HG02870 (cell line): ENCODE measurements at regions not wholly inside any gene's neighbourhood (a gene's known extent, or its start where the extent isn't known, plus 50 kb on each side); places are given as distances from the start of the nearest gene placed in this dataset.
A peak's percentile ranks its signal among the peaks of the same experiment; 100 is the strongest.
"Not testable (repeated sequence)": the region's sequence is repeated elsewhere in the genome, so short reads cannot be mapped to it uniquely, and the experiment has no call there.

Experiments
- ATAC-seq: cut with Tn5 transposase; IDR thresholded peaks from one replicate; pipeline ENCODE4 v1.9.1; 2021; ENCODE audit warnings: mild to moderate bottlenecking, moderate library complexity; ENCODE audit not compliant: unreplicated experiment

DNA sequence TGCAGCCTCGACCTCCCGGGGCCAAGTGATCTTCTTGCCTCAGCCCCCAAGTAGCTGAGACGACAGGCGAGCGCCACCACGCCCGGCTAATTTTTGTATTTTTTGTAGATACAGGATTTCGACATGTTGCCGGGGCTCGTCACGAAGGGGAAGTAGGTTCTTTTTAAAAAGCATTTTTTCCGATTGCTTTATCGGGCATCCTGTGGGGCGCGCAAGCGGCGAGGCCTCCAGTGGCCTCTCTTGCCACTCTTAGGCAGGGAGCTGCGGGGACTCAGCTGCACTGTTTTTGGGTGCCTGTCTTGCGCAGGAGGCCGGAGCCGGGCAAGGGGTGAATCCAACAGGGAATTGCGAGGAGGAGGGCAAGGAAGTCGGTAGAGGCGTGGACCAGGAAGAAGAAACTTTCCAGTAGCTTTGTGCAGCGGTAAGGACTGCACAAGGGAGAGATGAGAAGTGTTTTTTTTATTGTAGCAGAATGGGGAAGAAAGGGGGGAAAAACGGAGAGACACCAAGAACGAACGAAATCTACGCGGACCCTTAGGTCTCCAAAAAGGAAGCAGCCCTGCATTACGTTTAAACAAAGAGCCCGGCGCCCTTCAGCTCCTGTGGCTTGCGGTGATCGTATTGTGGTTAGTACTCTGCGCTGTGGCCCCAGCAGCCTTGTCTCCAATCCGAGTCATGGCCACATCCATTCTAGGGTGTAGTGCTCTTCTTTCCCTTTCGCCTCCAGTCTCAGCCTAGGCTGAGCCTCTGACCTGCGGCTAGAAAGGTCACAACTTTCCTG, 164.8 kb downstream of the PPIAL4G start:
- peak; percentile 67 for ATAC-seq

DNA sequence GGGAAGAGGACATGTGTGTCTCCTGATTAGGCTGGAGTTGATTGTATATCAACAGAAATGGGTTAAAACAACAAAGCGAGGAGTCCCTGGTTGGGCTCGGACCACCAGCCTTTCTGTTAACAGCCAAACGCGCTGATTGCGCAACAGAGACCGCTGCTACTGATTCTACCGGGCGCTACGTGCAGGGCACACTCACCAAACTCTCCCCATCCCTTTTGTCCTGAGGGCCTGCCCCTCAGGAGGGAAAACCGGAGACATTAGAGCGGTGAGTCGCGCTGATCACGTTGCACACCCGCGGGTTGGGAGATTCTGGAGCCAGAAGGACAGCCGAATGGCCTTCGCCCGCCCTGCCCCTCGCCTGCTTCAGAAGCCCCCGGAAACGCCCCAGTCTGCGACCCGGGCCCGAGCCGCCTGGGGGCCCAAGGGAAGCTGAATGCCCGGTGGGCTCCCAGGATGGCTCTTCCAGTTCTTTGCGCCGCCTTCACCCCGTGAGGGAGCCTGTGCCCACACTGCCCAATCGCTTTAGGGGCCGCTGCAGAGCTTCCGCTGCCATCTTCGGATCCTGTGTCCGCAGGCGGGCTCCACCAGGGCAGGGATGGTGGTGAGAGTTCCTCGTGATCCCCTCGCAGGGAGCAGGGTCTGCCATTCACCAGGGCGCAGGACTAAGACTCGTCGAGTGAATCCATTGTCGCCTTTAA, 165.4 kb upstream of the NBPF11 start:
- ATAC-seq, result no peak

DNA sequence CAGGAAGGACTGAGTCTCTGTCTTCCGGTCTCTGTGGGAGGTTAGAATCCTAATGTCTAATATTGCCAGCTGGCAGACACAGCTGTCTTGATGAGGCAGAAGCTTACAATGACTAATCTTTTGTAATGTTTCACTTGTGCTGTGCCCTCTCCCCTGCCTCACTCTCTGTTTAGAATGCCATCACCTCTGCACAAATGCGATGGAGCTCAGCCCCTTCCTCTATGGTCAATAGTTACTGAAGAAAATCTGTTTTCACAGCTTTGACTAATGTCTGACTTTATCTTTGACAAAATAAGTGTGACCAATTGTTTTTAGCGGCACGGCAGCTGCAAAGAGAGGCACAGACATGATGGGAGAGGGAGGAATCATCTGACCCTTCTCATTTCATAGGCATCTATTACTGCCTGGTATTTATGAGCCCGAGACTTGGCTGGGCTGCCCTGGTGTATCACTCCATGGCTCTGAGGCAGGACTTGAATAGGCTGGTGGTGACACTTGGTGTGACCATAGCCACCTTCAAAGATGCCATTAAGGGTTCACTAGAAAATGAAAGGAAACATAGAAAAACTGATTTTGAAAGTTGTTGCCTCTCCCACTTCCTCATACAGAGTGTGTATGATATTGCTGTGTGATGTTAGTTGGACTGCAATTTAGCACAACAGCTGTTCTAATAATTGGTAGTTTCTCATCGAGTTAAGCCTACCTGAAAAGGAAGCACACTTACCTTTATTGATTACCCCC, 163.2 kb upstream of the NBPF11 start:
- ATAC-seq, result peak; percentile 60

DNA sequence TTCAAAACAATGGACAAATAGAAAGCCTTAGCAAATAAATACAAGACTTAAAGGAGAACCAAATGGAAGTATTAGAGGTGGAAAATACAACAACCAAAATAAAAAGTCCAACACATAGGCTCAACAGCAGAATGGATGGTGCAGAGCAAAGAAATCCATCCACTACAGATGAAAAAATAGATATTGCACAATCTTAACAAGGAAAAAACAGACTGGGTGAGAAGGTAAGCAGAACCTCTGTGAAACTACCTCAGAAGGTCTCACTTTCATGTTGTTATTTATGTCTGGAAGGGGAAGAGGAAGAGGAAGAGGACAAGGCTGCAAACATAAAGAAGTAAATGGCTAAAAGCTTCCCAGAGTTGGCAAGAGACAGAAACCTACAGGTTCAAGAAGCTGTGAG, 158.7 kb upstream of the NBPF11 start:
- ATAC-seq, result no peak

DNA sequence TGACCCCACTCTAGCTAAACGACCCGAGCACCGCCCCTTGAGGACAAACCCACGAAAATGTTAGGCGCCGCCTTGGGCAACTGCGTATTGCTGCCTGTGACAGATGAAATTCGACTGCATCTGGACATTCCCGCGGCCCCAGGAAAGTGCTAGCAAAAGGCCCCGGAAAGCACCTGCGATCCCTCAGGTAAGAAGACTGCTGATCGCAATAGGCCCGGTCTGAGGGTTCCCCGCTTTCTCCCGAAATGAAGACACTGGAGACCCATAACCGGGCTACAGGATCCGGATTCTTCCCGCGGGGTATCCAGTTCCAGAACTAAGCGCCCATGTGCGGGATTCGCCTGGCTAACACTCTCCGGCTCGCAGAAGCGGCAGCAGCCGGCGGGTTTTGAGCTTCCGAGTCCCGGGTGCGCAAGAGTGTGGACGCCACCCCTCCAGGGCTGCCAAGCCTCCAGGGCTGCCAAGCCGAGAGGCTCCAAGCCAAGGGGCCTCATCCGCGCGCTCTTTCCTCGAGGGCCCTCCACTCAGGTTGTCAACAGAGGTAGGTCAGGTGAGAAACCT, 157.9 kb upstream of the NBPF11 start:
- no peak for ATAC-seq

DNA sequence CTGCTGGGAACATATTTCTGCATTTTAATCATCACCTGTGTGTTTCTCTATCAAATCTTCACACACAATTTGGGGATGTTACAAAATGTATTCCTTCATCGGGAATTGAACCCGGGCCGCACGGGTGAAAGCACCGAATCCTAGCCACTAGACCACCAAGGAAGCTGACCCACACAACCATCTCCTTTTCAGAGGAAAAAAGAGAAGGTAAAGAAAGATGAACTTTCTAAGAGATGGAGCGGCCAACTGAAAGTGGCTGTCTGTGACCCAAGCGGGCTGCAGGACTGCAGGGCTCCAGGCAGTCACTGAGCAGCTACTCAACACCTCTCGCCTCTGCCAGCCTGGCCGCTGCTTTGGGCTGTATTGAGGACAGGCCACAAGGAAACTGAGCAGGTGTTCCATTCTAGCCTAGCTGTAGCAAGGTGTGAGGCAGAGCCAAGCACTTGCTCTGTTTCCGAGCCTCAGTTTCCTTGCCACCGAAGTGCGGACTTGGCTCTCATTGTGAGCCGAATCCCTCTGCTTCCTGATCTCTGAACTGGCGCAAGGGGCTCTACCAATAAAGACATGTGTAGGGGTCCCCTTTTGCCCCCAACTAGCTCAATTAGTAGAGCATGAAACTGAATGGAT, 156.9 kb upstream of the NBPF11 start:
- ATAC-seq, result no peak

DNA sequence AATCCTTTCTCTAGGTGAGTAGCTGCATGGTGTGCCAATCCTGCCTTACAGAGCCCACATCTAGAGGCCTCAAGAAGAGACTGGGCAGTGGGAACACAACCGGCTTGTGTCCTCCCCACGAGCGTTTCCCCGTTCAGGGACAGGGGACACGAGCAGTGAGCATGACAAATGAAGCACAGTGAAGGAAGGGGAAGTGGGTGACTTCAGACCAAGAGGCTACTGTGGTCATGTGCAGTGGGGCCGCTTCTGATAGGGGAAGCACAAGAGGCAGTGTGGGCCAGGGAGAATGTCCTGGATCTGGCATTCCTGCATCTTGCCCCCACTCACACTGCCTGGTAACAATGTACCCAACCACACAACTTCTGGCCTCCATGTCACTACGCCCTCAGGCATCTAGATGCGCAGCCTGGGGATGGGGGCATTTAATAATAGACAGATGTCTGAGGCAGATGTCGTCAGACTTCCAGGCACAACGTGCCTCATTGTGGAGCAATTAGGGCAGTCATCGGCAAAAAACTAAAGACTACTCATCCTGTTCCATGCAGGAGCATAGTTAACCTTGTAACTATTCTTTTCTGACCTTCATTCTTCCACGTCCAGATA, 155.6 kb upstream of the NBPF11 start:
- ATAC-seq, result no peak

DNA sequence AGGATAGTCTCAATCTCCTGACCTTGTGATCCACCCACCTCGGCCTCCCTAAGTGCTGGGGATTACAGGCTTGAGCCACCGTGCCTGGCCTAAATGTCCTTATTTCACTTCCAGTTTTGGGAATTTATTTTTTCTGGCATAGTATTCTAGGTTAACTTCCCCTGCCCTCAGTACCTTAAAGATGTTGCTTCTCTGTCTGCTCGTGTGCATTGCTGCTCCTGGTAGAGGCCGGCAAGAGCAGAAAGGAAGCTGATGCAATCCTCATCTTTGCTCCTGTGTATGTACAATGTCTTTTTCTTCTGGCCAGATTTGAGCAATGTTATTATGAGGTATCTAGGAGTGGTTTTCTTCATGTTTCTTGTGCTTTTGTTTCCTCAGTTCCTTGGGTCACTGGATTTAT, 152.9 kb upstream of the NBPF11 start:
- ATAC-seq, result not testable (repeated sequence)

DNA sequence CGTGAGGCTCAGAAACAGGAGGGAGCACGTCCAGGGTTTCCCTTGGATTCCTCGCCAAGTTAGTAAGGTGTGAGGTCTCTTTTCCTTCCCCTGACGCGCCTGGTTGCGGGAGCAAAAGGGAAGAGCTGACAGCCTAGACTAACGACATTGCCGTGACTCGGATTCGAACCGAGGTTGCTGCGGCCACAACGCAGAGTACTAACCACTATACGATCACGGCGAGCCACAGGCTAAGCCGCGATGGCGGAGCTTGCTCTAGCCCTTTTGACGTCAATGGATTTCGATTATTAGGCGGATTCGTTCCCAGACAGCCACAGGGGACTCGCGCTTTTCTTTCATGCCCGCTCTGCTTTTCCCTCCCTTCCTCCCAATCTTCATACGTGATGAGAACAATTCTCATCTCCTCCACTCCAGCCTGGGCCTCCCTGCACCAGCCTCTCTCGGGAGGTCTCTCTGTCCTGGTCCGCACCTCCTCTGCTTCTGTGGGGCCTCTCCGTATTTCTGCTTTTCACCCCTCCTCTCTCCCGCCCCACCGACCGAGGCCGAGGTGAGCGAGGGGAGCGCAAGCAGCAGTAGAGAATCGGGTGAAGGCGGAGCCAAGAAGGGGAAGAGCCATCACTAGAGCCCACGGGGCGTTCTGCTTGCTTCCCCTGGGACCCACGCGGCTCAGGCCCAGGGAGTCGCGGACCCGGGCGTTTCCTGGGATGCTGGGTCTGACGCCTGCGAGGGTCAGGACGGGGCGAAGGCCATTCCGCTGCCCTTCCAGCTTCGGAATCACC, 150.7 kb upstream of the NBPF11 start:
- peak; percentile 77 for ATAC-seq

DNA sequence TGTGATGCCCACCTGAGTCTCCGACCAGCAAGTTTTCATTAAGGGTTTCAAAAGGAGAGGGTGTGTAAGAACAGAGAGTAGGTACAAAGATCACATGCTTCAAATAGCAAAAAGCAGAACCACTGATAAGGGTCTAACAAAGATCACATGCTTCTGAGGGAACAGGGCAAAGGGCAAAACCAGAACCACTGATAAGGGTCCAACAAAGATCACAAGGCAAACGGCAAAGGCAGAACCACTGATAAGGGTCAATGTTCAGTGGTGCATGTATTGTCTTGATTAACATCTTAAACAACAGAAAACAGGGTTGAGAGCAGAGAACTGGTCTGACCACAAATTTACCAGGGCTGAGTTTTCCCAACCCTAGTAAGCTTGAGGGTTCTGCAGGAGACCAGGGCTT, 145.8 kb upstream of the NBPF11 start:
- ATAC-seq, result not testable (repeated sequence)

DNA sequence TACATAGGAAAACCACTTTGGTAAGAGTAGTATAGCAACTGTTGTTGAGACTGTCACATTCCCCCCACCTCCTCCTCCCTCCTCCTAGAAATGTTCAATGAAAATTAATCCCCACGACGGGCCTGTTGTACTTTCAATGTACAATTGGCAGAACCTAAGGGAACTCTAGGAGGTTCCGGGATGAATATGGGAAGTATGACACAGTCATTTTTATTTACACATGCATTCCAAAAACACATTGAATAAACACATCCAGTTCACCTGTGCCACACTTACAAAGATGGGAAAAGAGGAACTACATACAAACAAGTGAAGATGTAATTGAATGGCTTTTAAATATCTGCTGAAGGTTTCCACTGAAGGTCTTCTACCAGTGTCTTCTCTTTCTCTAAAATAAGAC, 144.4 kb upstream of the NBPF11 start:
- ATAC-seq, result no peak

DNA sequence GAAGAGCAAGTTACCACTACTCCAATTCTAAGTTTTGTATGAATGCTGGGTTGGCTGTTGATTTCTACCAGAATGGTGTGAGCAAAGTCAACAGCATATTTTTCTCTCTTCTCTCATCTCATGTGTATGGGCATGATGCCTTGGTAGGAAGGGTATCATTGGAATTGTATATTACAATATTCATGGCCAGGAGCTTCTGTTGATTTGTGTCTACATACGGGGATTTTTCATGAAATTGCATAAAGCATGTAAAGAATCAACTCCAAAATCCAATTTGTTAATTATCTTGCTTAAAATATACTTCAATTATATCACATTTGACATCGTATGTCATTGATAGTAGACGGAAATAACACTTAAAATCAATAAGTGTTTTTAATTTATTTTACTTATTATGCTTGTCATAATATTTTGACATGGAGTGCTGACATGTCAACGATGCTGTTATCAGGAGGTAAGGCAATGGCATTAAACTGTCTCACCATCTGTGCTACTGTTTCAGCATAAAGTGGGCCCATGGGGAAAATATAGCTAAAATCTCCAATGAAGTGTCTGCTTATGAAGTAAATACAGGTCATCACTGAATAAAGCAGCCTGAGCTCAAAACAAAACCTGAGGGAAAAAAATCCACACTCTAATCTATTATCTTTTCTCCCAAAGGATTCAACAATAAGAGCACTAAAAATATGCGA, 142.2 kb upstream of the NBPF11 start:
- no peak for ATAC-seq

DNA sequence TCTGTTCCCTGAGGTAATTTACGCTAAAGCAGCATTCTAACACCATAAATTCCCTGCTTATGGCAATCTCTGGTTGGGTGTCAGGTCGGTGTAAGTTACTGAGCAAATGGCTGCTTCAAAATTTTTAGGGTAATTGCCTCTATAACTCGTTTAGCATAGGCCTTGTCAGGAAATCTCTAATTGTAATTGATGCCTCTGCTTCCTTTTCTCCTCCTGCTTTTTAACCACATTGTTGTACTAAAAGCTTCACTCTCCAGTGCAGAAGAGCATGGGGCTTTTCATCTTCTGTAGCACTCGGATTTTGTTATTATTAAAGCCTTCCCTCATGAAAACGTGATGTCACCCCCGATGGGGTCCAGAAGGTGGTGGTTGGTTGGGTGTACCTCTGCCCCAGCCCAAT, 141.6 kb upstream of the NBPF11 start:
- ATAC-seq, result no peak

DNA sequence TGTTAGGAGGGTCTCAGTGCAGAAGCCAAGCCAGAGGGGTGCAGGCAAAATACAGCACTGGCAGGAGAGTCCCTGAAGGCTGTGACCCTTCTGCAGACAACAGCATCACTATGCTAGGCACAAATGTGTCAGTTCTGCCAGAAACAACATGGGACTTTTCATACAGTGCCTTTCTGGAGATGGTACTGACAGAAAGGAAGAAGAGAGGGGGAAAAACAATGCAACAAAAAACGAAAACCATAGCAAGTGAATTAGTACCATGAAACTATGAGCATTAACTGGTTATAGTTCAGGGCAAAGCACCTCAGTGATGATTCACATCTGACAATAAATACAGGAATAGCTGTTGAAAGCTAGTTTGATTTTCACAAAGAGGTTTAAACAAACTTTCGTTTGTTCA, 140.8 kb upstream of the NBPF11 start:
- no peak for ATAC-seq

DNA sequence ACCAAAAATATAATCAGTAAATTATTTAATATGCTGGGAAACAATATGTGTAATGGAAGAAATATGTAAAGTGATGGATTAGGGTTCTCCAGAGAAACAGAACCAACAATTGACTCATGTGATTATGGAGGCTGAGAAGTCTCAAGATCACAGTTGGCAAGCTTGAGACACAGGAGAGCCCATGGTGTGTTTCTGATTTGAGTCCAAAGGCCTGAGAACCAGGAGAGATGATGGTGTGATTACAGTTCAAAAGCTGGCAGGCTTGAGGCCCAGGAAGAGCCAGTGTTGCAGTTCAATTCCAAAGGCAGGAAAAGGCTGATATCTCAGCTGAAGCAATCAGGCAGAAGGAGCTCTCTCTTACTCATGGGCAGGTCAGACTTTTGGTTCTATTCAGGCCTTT, 138.8 kb upstream of the NBPF11 start:
- ATAC-seq, result no peak

DNA sequence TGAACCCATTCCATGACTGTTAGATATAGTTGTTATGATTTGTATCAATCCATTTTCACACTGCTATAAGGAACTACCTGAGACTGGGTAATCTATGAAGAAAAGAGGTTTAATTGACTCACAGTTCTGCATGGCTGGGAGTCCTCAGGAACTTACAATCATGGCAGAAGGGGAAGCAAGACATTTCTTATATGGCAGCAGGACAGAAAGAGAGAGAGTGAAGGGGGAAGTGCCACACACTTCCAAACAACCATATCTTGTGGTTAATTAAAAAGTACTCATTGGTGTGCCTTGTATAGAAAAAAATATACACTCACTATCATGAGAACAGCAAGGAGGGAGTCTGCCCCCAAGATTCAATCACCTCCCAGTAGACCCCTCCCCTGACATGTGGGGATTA, 137.6 kb upstream of the NBPF11 start:
- no peak for ATAC-seq

DNA sequence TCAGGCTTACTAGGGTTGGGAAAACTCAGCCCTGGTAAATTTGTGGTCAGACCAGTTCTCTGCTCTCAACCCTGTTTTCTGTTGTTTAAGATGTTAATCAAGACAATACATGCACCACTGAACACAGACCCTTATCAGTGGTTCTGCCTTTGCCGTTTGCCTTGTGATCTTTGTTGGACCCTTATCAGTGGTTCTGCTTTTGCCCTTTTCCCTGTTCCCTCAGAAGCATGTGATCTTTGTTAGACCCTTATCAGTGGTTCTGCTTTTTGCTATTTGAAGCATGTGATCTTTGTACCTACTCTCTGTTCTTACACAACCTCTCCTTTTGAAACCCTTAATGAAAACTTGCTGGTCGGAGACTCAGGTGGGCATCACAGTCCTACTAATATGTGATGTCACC, 133.9 kb upstream of the NBPF11 start:
- not testable (repeated sequence) for ATAC-seq

DNA sequence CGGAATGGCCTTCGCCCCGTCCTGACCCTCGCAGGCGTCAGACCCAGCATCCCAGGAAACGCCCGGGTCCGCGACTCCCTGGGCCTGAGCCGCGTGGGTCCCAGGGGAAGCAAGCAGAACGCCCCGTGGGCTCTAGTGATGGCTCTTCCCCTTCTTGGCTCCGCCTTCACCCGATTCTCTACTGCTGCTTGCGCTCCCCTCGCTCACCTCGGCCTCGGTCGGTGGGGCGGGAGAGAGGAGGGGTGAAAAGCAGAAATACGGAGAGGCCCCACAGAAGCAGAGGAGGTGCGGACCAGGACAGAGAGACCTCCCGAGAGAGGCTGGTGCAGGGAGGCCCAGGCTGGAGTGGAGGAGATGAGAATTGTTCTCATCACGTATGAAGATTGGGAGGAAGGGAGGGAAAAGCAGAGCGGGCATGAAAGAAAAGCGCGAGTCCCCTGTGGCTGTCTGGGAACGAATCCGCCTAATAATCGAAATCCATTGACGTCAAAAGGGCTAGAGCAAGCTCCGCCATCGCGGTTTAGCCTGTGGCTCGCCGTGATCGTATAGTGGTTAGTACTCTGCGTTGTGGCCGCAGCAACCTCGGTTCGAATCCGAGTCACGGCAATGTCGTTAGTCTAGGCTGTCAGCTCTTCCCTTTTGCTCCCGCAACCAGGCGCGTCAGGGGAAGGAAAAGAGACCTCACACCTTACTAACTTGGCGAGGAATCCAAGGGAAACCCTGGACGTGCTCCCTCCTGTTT, 128.9 kb upstream of the NBPF11 start:
- ATAC-seq, result peak; percentile 82
